NB4 (cell line): ENCODE measurements at regions not wholly inside any gene's neighbourhood (a gene's known extent, or its start where the extent isn't known, plus 50 kb on each side); places are given as distances from the start of the nearest gene placed in this dataset.
A peak's percentile ranks its signal among the peaks of the same experiment; 100 is the strongest.

Experiments used
- DNase-seq: peaks from one replicate; pipeline ENCODE4 v3.0.0; 2010; ENCODE audit warnings: low read depth
- H3K4me3 ChIP-seq: one replicate; pipeline ENCODE4 v1.5.1; 2011; ENCODE audit warnings: mild to moderate bottlenecking, low read depth, low read length, moderate library complexity
- MAX ChIP-seq: IDR thresholded peaks from 2 replicates; pipeline ENCODE4 v1.6.1; 2011; ENCODE audit warnings: low read depth, low read length
- MYC ChIP-seq: IDR thresholded peaks from 2 replicates; pipeline ENCODE4 v1.6.1; 2011; ENCODE audit warnings: low read depth, low read length
- POLR2A ChIP-seq: IDR thresholded peaks from 2 replicates; pipeline ENCODE4 v1.6.1; 2011; ENCODE audit warnings: mild to moderate bottlenecking; ENCODE audit not compliant: insufficient read length; ENCODE audit errors: extremely low read depth
- TF ChIP-seq, protein P1 (sequence below): IDR thresholded peaks from one replicate; pipeline ENCODE4 v1.5.1; 2012; ENCODE audit warnings: low read depth, low read length

DNA sequence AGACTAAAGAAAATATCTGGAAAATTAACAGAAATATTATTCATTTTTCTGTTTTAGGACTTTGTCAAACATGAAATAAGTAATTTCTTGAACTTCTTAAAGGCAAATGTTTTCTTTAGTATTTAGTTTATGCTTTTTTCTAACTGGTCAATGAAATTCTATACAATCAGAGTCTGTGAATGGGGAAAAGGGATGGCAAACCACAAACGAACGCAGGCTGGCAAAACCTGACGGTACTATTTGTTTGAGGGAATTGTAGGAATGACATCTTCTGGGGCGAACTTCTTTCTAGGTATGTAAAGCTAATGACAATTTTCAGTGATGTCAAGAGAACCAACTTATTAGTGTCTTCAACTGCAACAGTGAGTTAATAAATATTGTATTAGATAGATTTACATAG, 156.0 kb downstream of the SIPA1L2 start:
- TF ChIP-seq, protein P1, sequence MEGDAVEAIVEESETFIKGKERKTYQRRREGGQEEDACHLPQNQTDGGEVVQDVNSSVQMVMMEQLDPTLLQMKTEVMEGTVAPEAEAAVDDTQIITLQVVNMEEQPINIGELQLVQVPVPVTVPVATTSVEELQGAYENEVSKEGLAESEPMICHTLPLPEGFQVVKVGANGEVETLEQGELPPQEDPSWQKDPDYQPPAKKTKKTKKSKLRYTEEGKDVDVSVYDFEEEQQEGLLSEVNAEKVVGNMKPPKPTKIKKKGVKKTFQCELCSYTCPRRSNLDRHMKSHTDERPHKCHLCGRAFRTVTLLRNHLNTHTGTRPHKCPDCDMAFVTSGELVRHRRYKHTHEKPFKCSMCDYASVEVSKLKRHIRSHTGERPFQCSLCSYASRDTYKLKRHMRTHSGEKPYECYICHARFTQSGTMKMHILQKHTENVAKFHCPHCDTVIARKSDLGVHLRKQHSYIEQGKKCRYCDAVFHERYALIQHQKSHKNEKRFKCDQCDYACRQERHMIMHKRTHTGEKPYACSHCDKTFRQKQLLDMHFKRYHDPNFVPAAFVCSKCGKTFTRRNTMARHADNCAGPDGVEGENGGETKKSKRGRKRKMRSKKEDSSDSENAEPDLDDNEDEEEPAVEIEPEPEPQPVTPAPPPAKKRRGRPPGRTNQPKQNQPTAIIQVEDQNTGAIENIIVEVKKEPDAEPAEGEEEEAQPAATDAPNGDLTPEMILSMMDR: no peak
- no peak for TF ChIP-seq MYC
- TF ChIP-seq MAX: no peak
- no peak for TF ChIP-seq POLR2A
- DNase-seq: no peak
- no peak overlapping the region for H3K4me3 ChIP-seq

DNA sequence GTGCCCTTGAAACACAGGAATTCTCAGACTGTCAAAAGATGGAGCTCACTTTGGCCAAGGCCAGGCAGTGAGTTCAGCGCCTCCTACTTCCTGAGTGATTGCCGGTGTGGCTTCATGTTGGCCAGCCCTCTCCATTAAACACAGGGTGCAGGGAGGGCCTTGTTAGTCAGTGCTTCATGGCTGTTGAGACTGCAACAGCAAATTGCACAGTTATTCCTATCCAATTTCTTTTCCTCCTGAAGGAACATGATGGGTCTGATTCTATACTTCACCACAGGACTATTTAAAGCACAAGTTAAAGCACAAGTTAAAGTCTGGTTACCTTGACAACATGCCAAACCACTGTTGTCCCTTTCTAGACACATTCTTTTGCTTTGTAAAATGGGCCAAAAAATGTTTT, 156.6 kb downstream of the SIPA1L2 start:
- no peak overlapping the region for H3K4me3 ChIP-seq
- TF ChIP-seq POLR2A: no peak
- TF ChIP-seq, protein P1: no peak
- no peak for TF ChIP-seq MAX
- no peak for TF ChIP-seq MYC
- DNase-seq: no peak

DNA sequence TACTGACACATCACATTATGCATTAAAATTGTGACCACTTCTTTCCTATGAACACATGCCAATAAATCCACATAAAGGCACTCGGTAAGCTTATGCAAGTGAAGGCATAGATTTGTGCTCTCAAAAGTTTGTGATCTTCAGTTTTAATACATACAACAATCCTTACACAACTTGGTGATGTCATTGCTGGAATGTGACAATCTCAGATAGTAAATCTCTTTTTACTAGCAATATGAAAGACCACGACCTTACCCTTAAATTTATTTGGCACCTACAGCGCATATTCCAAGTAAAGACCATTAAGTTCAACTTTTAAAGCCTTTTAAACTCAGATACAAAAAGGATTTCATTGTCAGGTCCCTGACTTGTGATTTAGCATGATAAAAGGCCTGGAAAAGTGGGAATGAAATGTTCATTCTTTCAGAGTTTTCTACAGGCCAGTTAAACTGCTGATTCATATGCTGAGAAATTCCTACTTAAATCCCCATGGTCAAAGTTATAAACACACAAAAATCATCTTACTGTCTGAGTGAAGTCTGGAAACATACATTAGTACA, 157.4 kb downstream of the SIPA1L2 start:
- DNase-seq: no peak
- no peak overlapping the region for H3K4me3 ChIP-seq

GRCh38 chr1:232471250-232471649, 158.7 kb downstream of the SIPA1L2 start:
- TF ChIP-seq MAX (no peak), POLR2A (no peak), MYC (no peak)
- TF ChIP-seq, protein P1: no peak
- peak; percentile 11 for DNase-seq
- H3K4me3 ChIP-seq: no peak overlapping the region

More for the DNA sequence above, 157.4 kb downstream of the SIPA1L2 start:
- TF ChIP-seq MYC: no peak
- TF ChIP-seq, protein P1: no peak
- TF ChIP-seq MAX: no peak
- TF ChIP-seq POLR2A: no peak

- no peak for DNase-seq
- H3K4me3 ChIP-seq: no peak overlapping the region
- TF ChIP-seq, protein P1: no peak
- TF ChIP-seq POLR2A: no peak
- TF ChIP-seq MAX: no peak
- TF ChIP-seq MYC: no peak
Measured at GRCh38 chr1:232470711-232471110, 159.2 kb downstream of the SIPA1L2 start.

DNA sequence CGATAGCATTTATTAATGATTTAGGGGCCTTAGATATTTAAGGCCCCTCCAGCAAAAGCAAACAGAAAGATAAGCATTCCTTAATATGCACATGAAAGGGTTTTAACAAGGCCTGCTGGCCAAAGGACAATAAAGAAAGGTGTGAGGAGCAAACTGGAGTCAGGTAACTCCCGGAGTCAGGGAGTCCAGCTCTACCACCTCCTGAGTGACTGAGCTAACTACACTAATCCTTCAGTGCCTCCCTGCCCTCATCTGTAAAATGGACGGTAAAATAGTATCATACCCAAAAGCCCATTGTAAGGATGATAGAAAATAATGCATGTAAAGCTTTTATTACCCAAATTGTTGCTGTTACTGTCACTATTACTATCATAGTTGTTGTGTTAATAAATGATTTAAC, 161.7 kb downstream of the SIPA1L2 start:
- no peak overlapping the region for H3K4me3 ChIP-seq
- DNase-seq: no peak
- TF ChIP-seq, protein P1: no peak
- TF ChIP-seq MAX: no peak
- no peak for TF ChIP-seq POLR2A
- TF ChIP-seq MYC: no peak
